HEK293 (cell line): ENCODE measurements at regions not wholly inside any gene's neighbourhood (a gene's known extent, or its start where the extent isn't known, plus 50 kb on each side); places are given as distances from the start of the nearest gene placed in this dataset.

ENCODE experiments used
- CTCF ChIA-PET: fragments of 350-600 bp; formaldehyde crosslinking; extraction: SDS; loops from one replicate; lab custom pipeline; 2021; ENCODE audit warnings: antibody characterized with exemption; lab: Yijun Ruan, JAX
- POLR2A ChIA-PET: fragments of 300-600 bp; formaldehyde crosslinking; extraction: SDS; loops from one replicate; lab custom pipeline; 2020; ENCODE audit warnings: antibody characterized with exemption, inconsistent platforms; lab: Yijun Ruan, JAX
- H3K27ac ChIP-seq: fragments of 200-500 bp; sonication (Bioruptor generic); 2 replicates; pipeline ENCODE4 v1.5.1; 2014; ENCODE audit warnings: low read depth, low read length, control low read depth, inconsistent platforms; ENCODE audit errors: extremely low read depth
- H3K36me3 ChIP-seq, 2 experiments: fragments of 200-500 bp in 1 of 2; sonication (Bioruptor generic) in 1 of 2; 1 replicate in 1 of 2; 2 replicates in 1 of 2; pipeline ENCODE4 v1.5.1; 2014 to 2017; ENCODE audit warnings: inconsistent platforms in 2 of 2, low read length in 2 of 2; ENCODE audit not compliant: control insufficient read depth in 2 of 2, insufficient read depth in 1 of 2
- H3K4me1 ChIP-seq: fragments of 200-500 bp; sonication (Bioruptor generic); 2 replicates; pipeline ENCODE4 v1.5.1; 2014; ENCODE audit warnings: mild to moderate bottlenecking, low read length, inconsistent platforms; ENCODE audit not compliant: control insufficient read depth, insufficient read depth
- H3K4me3 ChIP-seq: 2 replicates; pipeline ENCODE4 v1.5.1; 2011; ENCODE audit warnings: low read depth, mild to moderate bottlenecking, control low read depth, low read length, moderate library complexity
- H3K9me3 ChIP-seq: fragments of 200-500 bp; sonication (Bioruptor generic); 2 replicates; pipeline ENCODE4 v1.5.1; 2014; ENCODE audit warnings: low read depth, low read length, inconsistent platforms; ENCODE audit not compliant: control insufficient read depth, insufficient read depth
- AEBP2 ChIP-seq: fragments of 450-650 bp; formaldehyde crosslinking; IDR thresholded peaks from 2 replicates; pipeline ENCODE4 v1.5.1; 2016; ENCODE audit warnings: missing biosample characterization, missing genetic modification characterization, borderline replicate concordance
- ATF2 ChIP-seq: fragments of 450-650 bp; formaldehyde crosslinking; IDR thresholded peaks from 2 replicates; pipeline ENCODE4 v1.5.1; 2016; ENCODE audit warnings: missing biosample characterization, missing genetic modification characterization, low read depth
- BCL11B ChIP-seq: fragments of 450-650 bp; formaldehyde crosslinking; IDR thresholded peaks from 2 replicates; pipeline ENCODE4 v1.5.1; 2016; ENCODE audit warnings: low read depth, missing biosample characterization, missing genetic modification characterization
- KLF17 ChIP-seq: fragments of 450-650 bp; formaldehyde crosslinking; IDR thresholded peaks from 2 replicates; pipeline ENCODE4 v1.5.1; 2016; ENCODE audit warnings: missing biosample characterization, missing genetic modification characterization
- MYNN ChIP-seq: fragments of 450-650 bp; formaldehyde crosslinking; IDR thresholded peaks from 2 replicates; pipeline ENCODE4 v1.5.1; 2016; ENCODE audit warnings: missing biosample characterization, missing genetic modification characterization, borderline replicate concordance
- PBX3 ChIP-seq: sonication (generic); formaldehyde crosslinking; IDR thresholded peaks from 2 replicates; pipeline ENCODE4 v1.8.1; 2022; ENCODE audit warnings: mild to moderate bottlenecking, moderate library complexity, missing genetic modification reagents
- REST ChIP-seq: fragments of 450-650 bp; formaldehyde crosslinking; IDR thresholded peaks from 2 replicates; pipeline ENCODE4 v1.5.1; 2016; ENCODE audit warnings: missing biosample characterization, missing genetic modification characterization
- ZBTB44 ChIP-seq: fragments of 450-650 bp; IDR thresholded peaks from 2 replicates; pipeline ENCODE4 v1.5.1; 2018; ENCODE audit warnings: missing biosample characterization, mild to moderate bottlenecking, missing genetic modification characterization
- ZNF121 ChIP-seq: fragments of 450-650 bp; formaldehyde crosslinking; IDR thresholded peaks from 2 replicates; pipeline ENCODE4 v1.5.1; 2016; ENCODE audit warnings: missing biosample characterization, missing genetic modification characterization
- ZNF16 ChIP-seq: fragments of 450-650 bp; formaldehyde crosslinking; IDR thresholded peaks from 2 replicates; pipeline ENCODE4 v1.5.1; 2016; ENCODE audit warnings: low read depth, missing biosample characterization, missing genetic modification characterization
- ZNF223 ChIP-seq: fragments of 450-650 bp; formaldehyde crosslinking; IDR thresholded peaks from 2 replicates; pipeline ENCODE4 v1.5.1; 2016; ENCODE audit warnings: missing biosample characterization, missing genetic modification characterization
- ZNF488 ChIP-seq: fragments of 450-650 bp; formaldehyde crosslinking; IDR thresholded peaks from 2 replicates; pipeline ENCODE4 v1.5.1; 2016; ENCODE audit warnings: missing biosample characterization, missing genetic modification characterization
- ZNF692 ChIP-seq: fragments of 450-650 bp; formaldehyde crosslinking; IDR thresholded peaks from 2 replicates; pipeline ENCODE4 v1.5.1; 2016; ENCODE audit warnings: missing biosample characterization, missing genetic modification characterization
- ZNF701 ChIP-seq: fragments of 450-650 bp; formaldehyde crosslinking; IDR thresholded peaks from 2 replicates; pipeline ENCODE4 v1.5.1; 2016; ENCODE audit warnings: missing biosample characterization, missing genetic modification characterization
- ZNF776 ChIP-seq: fragments of 450-650 bp; formaldehyde crosslinking; IDR thresholded peaks from 2 replicates; pipeline ENCODE4 v1.5.0; 2017; ENCODE audit warnings: missing biosample characterization, missing genetic modification characterization, borderline replicate concordance
- ZNF830 ChIP-seq: fragments of 450-650 bp; IDR thresholded peaks from 2 replicates; pipeline ENCODE4 v1.5.0; 2018; ENCODE audit warnings: missing biosample characterization, missing genetic modification characterization, low read depth, mild to moderate bottlenecking, moderate library complexity
- ZNF837 ChIP-seq: fragments of 450-650 bp; formaldehyde crosslinking; IDR thresholded peaks from 2 replicates; pipeline ENCODE4 v1.5.1; 2016; ENCODE audit warnings: missing biosample characterization, missing genetic modification characterization
- ZSCAN4 ChIP-seq: fragments of 450-650 bp; formaldehyde crosslinking; IDR thresholded peaks from 2 replicates; pipeline ENCODE4 v1.5.1; 2017; ENCODE audit warnings: missing biosample characterization, missing genetic modification characterization

- no peak for TF ChIP-seq REST
Observed at GRCh38 chr5:6904860-6905259, 191.6 kb downstream of the TENT4A start (continued).

- CTCF ChIA-PET: no interaction called here
- Histone ChIP-seq H3K27ac (no peak overlapping the region), H3K36me3 (no peaks in the 10 kb centered on the region), H3K9me3 (no peaks in the 10 kb centered on the region), H3K4me1 (no peaks in the 10 kb centered on the region), H3K4me3 (no peak overlapping the region)
- TF ChIP-seq ATF2 (tag by site-specific recombination) (no peak), ZBTB44 (tag by site-specific recombination) (no peak), MYNN (tag by site-specific recombination) (no peak), ZNF837 (tag by site-specific recombination) (no peak), PBX3 (CRISPR knock-in tag) (no peak), ZNF701 (tag by site-specific recombination) (no peak), ZNF488 (tag by site-specific recombination) (no peak), ZNF16 (no peak), ZNF830 (tag by site-specific recombination) (no peak), ZNF223 (tag by site-specific recombination) (no peak), ZNF776 (no peak), AEBP2 (tag by site-specific recombination) (no peak)
- POLR2A ChIA-PET: no interaction called here
Observed at GRCh38 chr5:6905423-6905822, 192.2 kb downstream of the TENT4A start.

GRCh38 chr5:6905883-6906282, 192.7 kb downstream of the TENT4A start:
- no peaks in the 10 kb centered on the region for H3K9me3 ChIP-seq
- ChIA-PET CTCF (no interaction called here), POLR2A (no interaction called here)
- TF ChIP-seq ZNF121 (tag by site-specific recombination) (no peak), ZNF692 (no peak), BCL11B (tag by site-specific recombination) (no peak), ZSCAN4 (tag by site-specific recombination) (no peak), KLF17 (no peak)

More at GRCh38 chr5:6905883-6906282, 192.7 kb downstream of the TENT4A start:
- Histone ChIP-seq H3K36me3 (no peaks in the 10 kb centered on the region), H3K27ac (no peak overlapping the region), H3K4me3 (no peak overlapping the region), H3K4me1 (no peaks in the 10 kb centered on the region)
